NCI-H1417 treated with DMSO at 0.1 percent for 48 hours (cell line): ENCODE measurements at regions not wholly inside any gene's neighbourhood (a gene's known extent, or its start where the extent isn't known, plus 50 kb on each side); places are given as distances from the start of the nearest gene placed in this dataset.

Source experiments
- DNase-seq: peaks from one replicate; lab custom pipeline; 2025; lab: John Stamatoyannopoulos, UW

- DNase-seq = no peak
Measured at GRCh38 chr15:62913246-62913645, 129.3 kb upstream of the TPM1 start.

GRCh38 chr15:62914461-62915079, 128.0 kb upstream of the TPM1 start:
- no peak for DNase-seq

- DNase-seq = no peak
Measured at GRCh38 chr15:62920682-62921502, 121.7 kb upstream of the TPM1 start.

- DNase-seq = no peak
Measured at GRCh38 chr15:62922514-62922913, 120.0 kb upstream of the TPM1 start.

- no peak for DNase-seq
Measured at GRCh38 chr15:62925875-62926274, 116.7 kb upstream of the TPM1 start.

GRCh38 chr15:62927196-62927595, 115.4 kb upstream of the TPM1 start:
- DNase-seq = no peak

- DNase-seq = no peak
Measured at GRCh38 chr15:62927836-62928235, 114.7 kb upstream of the TPM1 start.

- DNase-seq = no peak
Measured at GRCh38 chr15:62928242-62928999, 114.1 kb upstream of the TPM1 start.

- DNase-seq = no peak
Measured at GRCh38 chr15:62929000-62929357, 113.6 kb upstream of the TPM1 start.

GRCh38 chr15:62931650-62932049, 110.9 kb upstream of the TPM1 start:
- DNase-seq = no peak

- no peak for DNase-seq
Measured at GRCh38 chr15:62932436-62932835, 110.1 kb upstream of the TPM1 start.

GRCh38 chr15:62933386-62933785, 109.2 kb upstream of the TPM1 start:
- DNase-seq = no peak

- DNase-seq = no peak
Measured at GRCh38 chr15:62934236-62934971, 108.1 kb upstream of the TPM1 start.

- DNase-seq = no peak
Measured at GRCh38 chr15:62935300-62936081, 107.1 kb upstream of the TPM1 start.

GRCh38 chr15:62938825-62939224, 103.7 kb upstream of the TPM1 start:
- DNase-seq = no peak

GRCh38 chr15:62940093-62940754, 102.3 kb upstream of the TPM1 start:
- DNase-seq = no peak

- DNase-seq = no peak
Measured at GRCh38 chr15:62940755-62941361, 101.7 kb upstream of the TPM1 start.

GRCh38 chr15:62941699-62942098, 100.8 kb upstream of the TPM1 start:
- DNase-seq = no peak

GRCh38 chr15:62942428-62942827, 100.1 kb upstream of the TPM1 start:
- no peak for DNase-seq

- no peak for DNase-seq
Measured at GRCh38 chr15:62945063-62945462, 97.5 kb upstream of the TPM1 start.

- no peak for DNase-seq
Measured at GRCh38 chr15:62945760-62946159, 96.8 kb upstream of the TPM1 start.
